GM21786 (cell line): ENCODE measurements at regions not wholly inside any gene's neighbourhood (a gene's known extent, or its start where the extent isn't known, plus 50 kb on each side); places are given as distances from the start of the nearest gene placed in this dataset.
"Not testable (repeated sequence)": the region's sequence is repeated elsewhere in the genome, so short reads cannot be mapped to it uniquely, and the experiment has no call there.

Source experiments
- ATAC-seq: cut with Tn5 transposase; IDR thresholded peaks from one replicate; pipeline ENCODE4 v1.9.1; 2021; ENCODE audit not compliant: unreplicated experiment

DNA sequence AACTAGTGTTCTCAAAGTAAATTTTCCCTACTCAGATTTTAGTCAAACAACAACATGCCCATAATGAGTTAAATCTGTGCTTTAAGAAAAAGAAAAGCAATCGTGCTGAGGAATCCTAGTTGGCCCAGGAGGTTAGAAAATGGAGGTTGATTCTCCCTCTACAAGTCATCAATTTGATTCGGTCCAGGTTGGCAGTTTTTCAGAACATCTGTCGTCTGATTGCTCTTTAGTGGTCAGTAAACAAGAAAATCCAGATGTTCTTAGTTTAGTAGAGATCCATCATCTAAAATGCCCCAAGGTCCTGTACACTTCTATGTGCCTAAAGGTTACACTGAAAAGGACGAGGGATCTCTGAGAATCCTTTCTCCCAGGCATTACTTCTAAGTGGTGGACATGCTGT, 659.2 kb downstream of the MTRR start:
- no peak for ATAC-seq

DNA sequence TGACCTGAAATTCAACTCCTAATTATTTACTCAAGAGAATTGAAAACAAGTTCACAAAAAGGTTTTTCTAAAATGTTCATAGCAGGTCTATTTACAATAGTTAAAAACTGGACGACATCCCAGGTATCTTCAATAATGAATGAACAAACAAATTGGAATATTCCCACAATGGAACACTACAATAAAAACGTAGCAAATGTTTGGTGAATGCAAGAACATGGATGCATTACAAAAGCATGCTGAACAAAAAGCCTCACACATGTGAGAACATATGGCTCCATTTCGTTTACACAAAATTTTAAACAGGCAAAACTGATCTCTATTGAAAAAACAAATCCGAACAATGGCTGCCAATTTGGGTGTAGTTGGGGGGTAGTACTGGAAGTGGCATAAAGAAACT, 669.9 kb downstream of the MTRR start:
- no peak for ATAC-seq

DNA sequence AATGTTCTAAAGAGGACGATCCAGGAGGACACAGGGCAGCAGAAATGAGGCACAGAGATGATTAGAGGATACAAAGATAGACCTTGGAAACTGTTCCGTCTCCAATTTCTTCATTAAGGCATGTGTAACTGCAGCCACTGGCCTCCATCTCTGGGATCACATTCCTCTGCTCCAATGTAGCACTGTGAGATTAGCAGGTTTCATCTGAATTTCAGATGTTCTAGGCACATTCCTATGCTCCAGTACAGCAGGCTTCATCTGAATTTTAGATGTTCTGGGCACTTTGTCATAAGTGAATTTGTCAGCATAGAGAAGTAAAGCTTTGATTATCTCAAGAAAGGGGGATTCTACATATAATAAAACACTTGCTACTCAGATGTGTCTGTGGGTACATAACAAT, 671.4 kb downstream of the MTRR start:
- ATAC-seq: no peak

DNA sequence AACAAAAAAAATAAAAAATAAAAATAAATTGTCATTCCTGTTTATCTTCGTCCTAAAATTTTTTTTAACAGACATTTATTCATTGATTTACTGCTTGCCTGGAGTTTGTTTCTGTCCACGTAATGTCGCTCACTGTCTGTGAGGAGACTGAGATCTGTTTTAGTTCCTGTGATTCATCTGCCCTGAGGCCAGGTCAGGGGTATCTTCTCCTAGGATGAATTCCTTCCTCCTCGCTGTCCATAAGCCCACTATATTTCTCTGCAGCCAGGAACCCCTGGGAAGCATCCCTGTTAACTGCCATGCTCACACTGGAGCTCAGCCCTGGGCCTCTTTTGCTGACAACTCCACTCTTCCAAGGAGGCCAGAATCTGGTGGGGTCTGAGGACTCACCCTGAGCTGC, 682.0 kb downstream of the MTRR start:
- no peak for ATAC-seq

DNA sequence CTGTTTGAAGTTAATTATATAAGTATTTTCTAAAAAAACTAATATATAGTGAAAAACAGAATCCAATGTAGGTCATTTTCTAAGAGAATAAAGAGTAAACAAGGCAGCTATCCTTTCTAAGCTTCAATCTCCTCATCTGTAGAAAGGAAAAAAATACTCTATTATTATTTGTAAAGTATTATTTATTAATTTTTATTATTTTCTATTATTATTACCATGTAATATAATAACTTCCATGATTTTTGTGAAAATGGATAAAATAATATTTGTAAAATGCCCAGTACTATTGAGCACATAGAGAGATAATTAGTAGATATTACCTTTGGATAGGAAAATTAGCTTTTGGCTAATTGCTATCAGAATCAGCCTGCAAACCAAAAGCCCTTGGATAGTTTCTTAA, 684.4 kb downstream of the MTRR start:
- ATAC-seq: no peak

DNA sequence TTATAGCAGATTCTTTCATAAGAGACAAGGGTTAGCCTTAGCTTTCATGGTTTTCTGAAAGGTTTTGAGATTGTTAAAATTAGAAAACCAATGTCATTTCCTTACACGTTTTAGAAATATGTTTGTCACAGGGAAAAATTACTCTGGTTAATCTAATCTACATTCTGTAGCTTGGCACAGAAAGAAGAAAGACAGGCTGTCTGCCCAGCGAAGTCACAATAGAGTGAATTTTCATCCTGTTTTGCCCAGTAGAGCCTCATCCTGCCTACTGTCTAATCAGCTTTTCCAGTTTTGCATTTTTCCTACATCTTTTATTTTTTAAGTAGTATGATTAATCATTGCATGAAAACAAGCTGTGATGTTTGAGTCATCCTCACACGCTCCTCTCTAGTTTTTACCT, 688.8 kb downstream of the MTRR start:
- ATAC-seq: no peak

DNA sequence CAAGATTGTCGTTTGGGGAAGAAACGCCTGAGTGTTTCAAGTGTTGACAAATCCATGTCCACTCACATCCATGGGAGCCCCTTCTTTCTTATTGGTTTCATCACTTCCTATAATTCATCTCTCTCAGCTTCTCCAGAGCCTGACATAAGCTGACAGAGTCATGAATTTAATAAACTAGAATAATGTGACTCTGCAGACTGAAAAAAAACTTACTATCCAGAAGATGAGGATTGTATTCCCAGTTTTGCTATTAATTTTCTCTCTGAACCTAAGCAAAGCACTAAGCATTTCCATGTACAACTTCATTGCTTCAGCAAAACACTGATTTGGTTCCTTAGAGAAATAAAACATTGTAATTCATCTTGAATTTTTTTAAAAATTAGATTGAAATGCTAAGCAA, 691.8 kb downstream of the MTRR start:
- no peak for ATAC-seq

GRCh38 chr5:8561224-8561840, 692.4 kb downstream of the MTRR start:
- ATAC-seq: no peak

- no peak for ATAC-seq
Observed at GRCh38 chr5:8561854-8562253, 692.9 kb downstream of the MTRR start.

DNA sequence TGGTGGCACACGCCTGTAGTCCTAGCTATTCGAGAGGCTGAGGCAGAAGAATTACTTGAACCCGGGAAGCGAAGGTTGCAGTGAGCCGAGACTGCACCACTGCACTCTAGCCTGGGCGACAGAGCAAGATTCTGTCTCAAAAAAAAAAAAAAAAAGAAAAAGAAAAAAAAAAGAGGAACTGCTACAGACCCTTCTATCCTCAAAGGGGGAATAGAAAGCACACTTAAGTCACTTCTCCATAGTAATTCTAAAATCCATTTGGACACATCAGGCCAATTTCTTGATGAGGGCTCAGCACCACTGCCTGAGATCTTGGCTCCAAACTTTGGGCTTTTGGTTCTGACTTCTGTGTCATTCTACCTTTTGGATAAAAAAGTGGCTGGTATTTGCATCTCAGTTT, 694.6 kb downstream of the MTRR start:
- not testable (repeated sequence) for ATAC-seq

DNA sequence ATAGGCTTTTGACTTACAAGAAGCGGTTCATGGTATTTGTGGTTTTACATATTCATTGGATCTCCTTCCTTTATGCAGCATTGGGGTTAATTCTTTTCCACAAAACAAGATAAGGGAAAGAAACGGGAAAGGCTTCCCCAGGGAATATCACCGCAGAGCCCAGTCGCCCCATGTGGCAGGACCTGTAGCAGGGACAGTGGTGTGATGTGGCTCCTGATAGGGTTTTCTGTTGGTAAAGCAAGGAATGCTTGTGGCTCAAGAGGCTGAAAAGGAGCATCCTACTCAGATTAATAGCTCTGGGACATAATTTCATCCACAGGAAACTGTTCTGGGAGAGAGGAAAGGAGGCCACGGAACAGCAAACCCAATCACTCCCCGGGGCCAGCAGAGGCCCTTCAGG, 699.9 kb downstream of the MTRR start:
- no peak for ATAC-seq

- no peak for ATAC-seq
Observed at GRCh38 chr5:8570528-8570927, 701.6 kb downstream of the MTRR start.

- ATAC-seq: no peak
Observed at GRCh38 chr5:8576178-8576577, 707.2 kb downstream of the MTRR start.

DNA sequence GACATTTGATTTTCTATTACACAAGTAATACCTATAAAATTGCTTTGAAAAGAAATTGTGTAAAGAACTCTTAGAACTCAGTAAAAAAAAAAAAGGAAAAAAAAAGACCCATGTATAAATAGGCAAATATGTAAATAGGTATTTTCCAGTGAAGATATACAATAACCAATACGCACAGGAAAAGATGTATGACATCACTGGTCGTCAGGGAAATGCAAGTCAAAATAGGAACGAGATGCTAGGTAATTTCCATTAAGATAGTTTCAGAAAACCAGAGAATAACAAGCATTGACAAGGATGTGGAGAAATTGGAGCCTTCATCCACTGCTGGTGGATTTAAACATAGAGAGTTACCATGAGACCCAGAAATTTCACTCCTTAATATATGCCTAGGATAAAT, 708.8 kb downstream of the MTRR start:
- ATAC-seq: no peak

DNA sequence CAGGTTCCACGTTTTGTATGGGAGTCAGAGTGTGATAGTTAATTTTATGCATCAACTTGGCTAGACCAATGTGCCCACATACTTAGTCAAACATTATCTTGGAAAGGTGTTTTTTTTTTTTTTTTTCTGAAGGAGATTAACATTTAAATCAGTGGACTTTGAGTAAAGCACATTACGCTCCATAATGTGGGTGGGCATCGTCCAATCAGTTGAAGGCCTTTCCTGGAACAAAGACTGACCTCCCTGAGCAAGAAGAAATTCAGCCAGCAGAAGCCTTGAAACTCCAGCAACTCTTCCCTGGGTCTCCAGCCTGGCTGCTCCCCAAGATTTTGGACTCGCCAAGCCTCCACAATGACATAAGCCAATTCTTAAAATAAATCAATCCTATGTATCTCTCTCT, 711.4 kb downstream of the MTRR start:
- ATAC-seq: no peak

- no peak for ATAC-seq
Observed at GRCh38 chr5:8581047-8581446, 712.1 kb downstream of the MTRR start.

DNA sequence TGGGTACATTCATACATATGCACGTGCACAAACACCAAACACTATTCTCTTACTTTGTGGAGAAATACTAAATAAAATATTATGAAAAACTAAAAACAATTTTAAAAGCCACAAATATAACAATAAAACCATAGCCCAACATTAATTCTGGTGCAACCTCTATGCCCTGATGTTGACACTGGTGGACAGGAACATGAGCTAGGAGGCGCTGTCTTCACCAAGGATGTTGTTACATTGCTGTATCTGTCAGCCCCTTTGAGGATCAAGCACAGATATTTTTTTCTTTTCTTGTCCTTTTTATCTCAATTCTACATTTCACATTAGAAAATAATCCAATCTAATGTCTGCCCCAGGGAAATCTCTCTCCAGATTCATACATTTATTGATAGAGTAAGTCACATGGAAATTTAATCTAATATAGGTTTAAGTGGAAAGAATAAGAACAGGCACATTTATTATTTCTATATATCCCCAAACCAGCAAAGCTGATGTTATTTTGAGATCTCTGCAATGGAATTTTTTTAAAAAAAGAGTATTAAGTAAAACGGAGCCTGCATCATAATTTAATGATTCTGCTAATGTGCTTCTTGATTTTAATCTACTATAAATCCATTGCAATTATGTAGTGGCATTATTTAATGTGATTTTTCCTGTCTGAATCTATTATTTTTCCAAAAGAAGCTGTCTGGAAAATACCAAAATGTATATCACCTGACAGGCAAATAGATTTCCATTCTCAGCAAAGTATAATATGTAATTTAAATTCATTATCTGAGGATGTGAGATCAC, 716.5 kb downstream of the MTRR start:
- ATAC-seq: no peak

GRCh38 chr5:8590959-8591358, 722.0 kb downstream of the MTRR start:
- no peak for ATAC-seq

- ATAC-seq: no peak
Observed at GRCh38 chr5:8598356-8598755, 729.4 kb downstream of the MTRR start.

- ATAC-seq: no peak
Observed at GRCh38 chr5:8598996-8599395, 730.0 kb downstream of the MTRR start.

- no peak for ATAC-seq
Observed at GRCh38 chr5:8600843-8601242, 731.9 kb downstream of the MTRR start.

- ATAC-seq: no peak
Observed at GRCh38 chr5:8601831-8602354, 732.9 kb downstream of the MTRR start.

- no peak for ATAC-seq
Observed at GRCh38 chr5:8606231-8606630, 737.3 kb downstream of the MTRR start.
